Psoas muscle (tissue), 7 donors: ENCODE measurements at regions not wholly inside any gene's neighbourhood (a gene's known extent, or its start where the extent isn't known, plus 50 kb on each side); places are given as distances from the start of the nearest gene placed in this dataset.

Source experiments
- ATAC-seq, 4 donors: fragments of 200-7000 bp; cut with Tn5 transposase; one replicate each; pipeline ENCODE4 v1.9.1; 2020; ENCODE audit warnings: moderate library complexity in 3 of 4, mild to moderate bottlenecking in 2 of 4
- DNase-seq, 2 donors: peaks; one replicate each; pipeline ENCODE4 v3.0.0-alpha.2; 2020
- H3K27ac ChIP-seq: fragments of 200-600 bp; one replicate; pipeline ENCODE4 v1.8.0; 2022
- H3K27me3 ChIP-seq, 3 donors: fragments of 200-600 bp in 1 of 3; one replicate each; pipeline versions ENCODE4 v1.6.1 to v1.8.0; 2013 to 2022; ENCODE audit warnings: low read length in 2 of 3, mild to moderate bottlenecking in 2 of 3, moderate library complexity in 1 of 3; ENCODE audit not compliant: insufficient read depth in 3 of 3
- H3K36me3 ChIP-seq, 2 donors: fragments of 200-600 bp in 1 of 2; one replicate each; pipeline versions ENCODE4 v1.6.1 to v1.8.0; 2013 to 2022; ENCODE audit warnings: low read depth in 1 of 2, mild to moderate bottlenecking in 1 of 2, moderate library complexity in 1 of 2; ENCODE audit not compliant: insufficient read depth in 1 of 2
- H3K4me1 ChIP-seq: fragments of 200-600 bp; one replicate; pipeline ENCODE4 v1.8.0; 2022
- H3K4me3 ChIP-seq: fragments of 200-600 bp; one replicate; pipeline ENCODE4 v1.8.0; 2022; ENCODE audit warnings: mild to moderate bottlenecking
- H3K9me3 ChIP-seq: fragments of 200-600 bp; one replicate; pipeline ENCODE4 v1.8.0; 2022
- WGBS, 3 donors: extraction: QIAGEN DNeasy Blood & Tissue Kit; methylation state at CpG; one replicate each; pipeline versions ENCODE4 v1.1.6 to v1.1.7; 2013; 5-methylcytosine and 5-hydroxymethylcytosine counted together
- intact Hi-C, 2 donors: fragments of 100-400 bp; cut with DNase I; formaldehyde crosslinking; loops; one replicate each; pipeline versions ENCODE4 v1.11.0 to v1.14.2; 2022
- TF ChIP-seq, protein P1 (sequence below): fragments of 200-600 bp; IDR thresholded peaks from one replicate; pipeline ENCODE4 v1.8.0; 2022; ENCODE audit warnings: antibody characterized with exemption
- donor health status: healthy with polysubstance abuse.
- donor health status: DM: no; HTN: no; CAD: no; lungs with moderate emphysema.
- donor health status: Bipolar disorder and iron deficiency.
- donor health status: healthy.
- donor health status: DM: yes; HTN: yes; CAD: no.
- donor health status: DM: no; HTN: no; CAD: no.
- donor health status: DM: yes; HTN: yes; CAD: no.

DNA sequence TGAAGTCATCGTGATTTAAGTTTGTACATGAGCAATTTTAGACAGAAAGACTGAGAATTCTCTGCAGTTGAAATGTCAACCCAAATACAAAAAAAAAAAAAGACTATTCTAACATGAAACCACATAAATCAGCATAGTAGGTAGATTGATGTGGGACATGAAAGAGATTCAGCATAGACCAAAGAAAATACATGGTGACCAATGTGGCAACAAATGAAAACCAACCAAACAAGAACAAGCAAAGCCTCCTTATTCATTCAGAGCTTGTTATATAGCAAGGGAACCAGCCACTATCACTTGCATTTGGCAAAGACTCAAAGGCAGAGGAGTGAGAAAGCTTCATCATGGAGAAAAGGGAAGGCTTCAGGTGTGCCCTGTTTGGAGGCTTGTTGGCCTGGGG lies 144.4 kb upstream of the TMPO start:
- TF ChIP-seq, protein P1, sequence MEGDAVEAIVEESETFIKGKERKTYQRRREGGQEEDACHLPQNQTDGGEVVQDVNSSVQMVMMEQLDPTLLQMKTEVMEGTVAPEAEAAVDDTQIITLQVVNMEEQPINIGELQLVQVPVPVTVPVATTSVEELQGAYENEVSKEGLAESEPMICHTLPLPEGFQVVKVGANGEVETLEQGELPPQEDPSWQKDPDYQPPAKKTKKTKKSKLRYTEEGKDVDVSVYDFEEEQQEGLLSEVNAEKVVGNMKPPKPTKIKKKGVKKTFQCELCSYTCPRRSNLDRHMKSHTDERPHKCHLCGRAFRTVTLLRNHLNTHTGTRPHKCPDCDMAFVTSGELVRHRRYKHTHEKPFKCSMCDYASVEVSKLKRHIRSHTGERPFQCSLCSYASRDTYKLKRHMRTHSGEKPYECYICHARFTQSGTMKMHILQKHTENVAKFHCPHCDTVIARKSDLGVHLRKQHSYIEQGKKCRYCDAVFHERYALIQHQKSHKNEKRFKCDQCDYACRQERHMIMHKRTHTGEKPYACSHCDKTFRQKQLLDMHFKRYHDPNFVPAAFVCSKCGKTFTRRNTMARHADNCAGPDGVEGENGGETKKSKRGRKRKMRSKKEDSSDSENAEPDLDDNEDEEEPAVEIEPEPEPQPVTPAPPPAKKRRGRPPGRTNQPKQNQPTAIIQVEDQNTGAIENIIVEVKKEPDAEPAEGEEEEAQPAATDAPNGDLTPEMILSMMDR, result no peak
- peaks cover 0 to 4% (median 0%) of the 10 kb centered on the region in 3 donors for H3K27me3 ChIP-seq
- intact Hi-C loops, result no loop called here
- no peak for DNase-seq
- H3K4me1 ChIP-seq, result no peaks in the 10 kb centered on the region
- H3K9me3 ChIP-seq, result no peaks in the 10 kb centered on the region
- ATAC-seq, result no peak
- H3K27ac ChIP-seq, result no peak overlapping the region
- no peaks in the 10 kb centered on the region for H3K36me3 ChIP-seq
- 79 to 81% (median 79%) methylated on average over 1 of the region's 1 CpG for WGBS, 3 donors
- H3K4me3 ChIP-seq, result no peak overlapping the region

- no peaks in the 10 kb centered on the region for H3K36me3 ChIP-seq
- no peak overlapping the region for H3K4me3 ChIP-seq
- H3K27ac ChIP-seq, result no peak overlapping the region
- intact Hi-C loops, result no loop called here
- TF ChIP-seq, protein P1, result no peak
- DNase-seq (no peak), ATAC-seq (no peak)
- 45 to 53% (median 47%) methylated on average over 3 of the region's 3 CpGs for WGBS, 3 donors
- H3K4me1 ChIP-seq, result no peaks in the 10 kb centered on the region
- H3K27me3 ChIP-seq, result peaks cover 0 to 4% (median 0%) of the 10 kb centered on the region in 3 donors
- H3K9me3 ChIP-seq, result no peaks in the 10 kb centered on the region
Observed at GRCh38 chr12:98371419-98371818, 144.0 kb upstream of the TMPO start.

DNA sequence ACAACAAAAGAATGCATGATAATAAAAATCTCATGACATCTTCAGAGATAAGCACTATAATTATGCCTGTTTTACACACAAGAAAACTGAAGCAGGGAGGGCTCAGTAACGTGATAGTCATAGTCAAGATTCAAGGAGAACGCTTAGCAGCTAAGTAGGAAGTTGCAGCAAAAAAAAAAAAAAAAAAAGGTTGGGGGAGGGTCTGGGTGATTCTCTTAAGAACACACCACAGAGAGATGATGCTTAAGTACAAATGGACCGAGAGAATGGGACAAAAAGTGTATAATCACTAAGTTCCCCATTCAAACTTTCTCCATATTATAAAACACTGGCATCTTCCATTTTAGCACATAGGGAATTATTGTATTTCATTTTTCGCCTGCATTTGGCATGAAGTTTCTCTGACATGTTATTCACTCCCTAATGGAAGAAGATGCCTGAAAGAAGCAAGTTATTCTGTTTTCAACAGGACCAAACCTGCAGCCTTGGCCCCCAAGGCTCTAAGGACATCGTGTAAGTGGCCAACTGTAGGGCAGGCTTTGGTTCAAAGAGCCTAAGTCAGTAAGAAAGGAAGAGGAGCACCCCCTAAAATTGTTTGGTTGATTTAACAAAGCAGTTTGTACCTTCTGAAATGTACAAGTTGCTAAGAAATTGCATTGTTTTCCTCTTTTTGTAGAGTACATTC lies 142.9 kb upstream of the TMPO start:
- Histone ChIP-seq H3K36me3 (no peaks in the 10 kb centered on the region), H3K9me3 (no peaks in the 10 kb centered on the region), H3K27ac (no peak overlapping the region), H3K27me3 (peaks cover 0 to 4% (median 0%) of the 10 kb centered on the region in 3 donors), H3K4me1 (no peaks in the 10 kb centered on the region), H3K4me3 (no peak overlapping the region)
- TF ChIP-seq, protein P1, result no peak
- intact Hi-C loops, result no loop called here
- WGBS, 3 donors, result 71 to 83% (median 80%) methylated on average over 5 of the region's 5 CpGs
- ATAC-seq (no peak), DNase-seq (no peak)

DNA sequence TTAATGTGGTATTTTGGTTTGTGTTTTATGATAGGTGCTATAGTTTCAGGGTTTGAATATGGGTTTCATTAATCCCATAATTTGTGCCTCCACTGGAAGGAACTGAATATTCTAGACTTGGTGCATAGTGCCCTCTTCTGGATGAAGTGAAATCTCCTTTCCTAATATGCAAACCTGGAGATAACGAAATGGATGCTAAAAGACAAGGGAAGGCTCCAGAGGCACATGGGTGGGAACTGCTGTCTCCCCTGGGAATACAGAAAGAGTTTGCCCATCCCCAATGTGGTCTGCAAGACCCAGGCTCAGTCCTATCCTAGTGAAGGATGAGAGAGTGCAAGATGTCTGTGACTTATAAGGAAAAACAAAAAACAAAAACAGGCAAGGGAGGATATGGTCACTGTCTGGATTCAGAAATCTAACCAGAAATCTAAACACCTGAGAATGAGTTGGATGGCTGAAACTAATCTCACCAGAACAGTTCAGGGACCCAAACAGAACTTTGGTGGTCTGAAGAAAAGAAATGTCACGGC lies 142.3 kb upstream of the TMPO start:
- Histone ChIP-seq H3K4me1 (no peaks in the 10 kb centered on the region), H3K27ac (no peak overlapping the region), H3K4me3 (no peak overlapping the region), H3K9me3 (no peaks in the 10 kb centered on the region), H3K36me3 (no peaks in the 10 kb centered on the region), H3K27me3 (peaks cover 0 to 4% (median 0%) of the 10 kb centered on the region in 3 donors)
- WGBS, 3 donors, result 53 to 69% (median 54%) methylated on average over 2 of the region's 2 CpGs
- no peak for ATAC-seq
- intact Hi-C loops, result no loop called here
- TF ChIP-seq, protein P1, result peak; percentile 46
- DNase-seq, result no peak
